ENCODE measurements at regions not wholly inside any gene's neighbourhood (a gene's known extent, or its start where the extent isn't known, plus 50 kb on each side); places are given as distances from the start of the nearest gene placed in this dataset.
"Not testable (repeated sequence)": the region's sequence is repeated elsewhere in the genome, so short reads cannot be mapped to it uniquely, and the experiment has no call there.

DNA sequence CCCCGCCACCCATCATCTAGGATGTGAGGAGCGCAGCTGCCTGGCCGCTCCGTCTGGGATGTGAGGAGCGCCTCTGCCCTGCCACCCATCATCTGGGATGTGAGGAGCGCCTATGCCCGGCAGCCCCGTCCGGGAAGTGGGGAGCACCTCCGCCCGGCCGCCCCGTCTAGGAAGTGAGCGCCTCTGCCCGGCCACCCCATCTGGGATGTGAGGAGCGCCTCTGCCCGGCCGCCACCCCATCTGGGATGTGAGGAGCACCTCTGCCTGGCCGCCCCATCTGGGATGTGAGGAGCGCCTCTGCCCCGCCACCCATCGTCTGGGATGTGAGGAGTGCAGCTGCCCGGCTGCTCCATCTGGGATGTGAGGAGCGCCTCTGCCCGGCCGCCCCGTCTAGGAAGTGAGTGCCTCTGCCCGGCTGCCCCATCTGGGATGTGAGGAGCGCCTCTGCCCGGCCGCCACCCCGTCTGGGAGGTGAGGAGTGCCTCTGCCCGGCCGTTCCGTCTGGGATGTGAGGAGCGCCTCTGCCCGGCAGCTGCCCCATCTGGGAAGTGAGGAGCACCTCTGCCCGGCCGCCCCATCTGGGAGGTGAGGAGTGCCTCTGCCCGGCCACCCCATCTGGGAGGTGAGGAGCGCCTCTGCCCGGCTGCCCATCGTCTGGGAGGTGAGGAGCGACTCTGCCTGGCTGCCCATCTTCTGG lies 1086.5 kb downstream of the TYW1 start:
- not testable (repeated sequence) for FAIRE-seq; H3K4me1 Mint-ChIP-seq (ENCODE audit: low read depth, unreplicated experiment); H3K9ac ChIP-seq (ENCODE audit: low read length); H3K4me2 ChIP-seq (ENCODE audit: low read length); H3K4me3 ChIP-seq (ENCODE audit: insufficient read depth, low read depth, low read length); H3K4me1 ChIP-seq (ENCODE audit: insufficient read depth, low read length); H3K36me3 ChIP-seq (ENCODE audit: insufficient read depth, low read length); H3K4me3 Mint-ChIP-seq (ENCODE audit: unreplicated experiment); H2AFZ ChIP-seq (ENCODE audit: low read depth, low read length); H4K20me1 ChIP-seq (ENCODE audit: insufficient read depth, low read length); H3K27me3 ChIP-seq (ENCODE audit: insufficient read depth, low read length); H3K27ac ChIP-seq (ENCODE audit: low read depth, low read length); H3K27me3 Mint-ChIP-seq (ENCODE audit: low read depth, unreplicated experiment); H3K27ac Mint-ChIP-seq (ENCODE audit: unreplicated experiment); H3K9me3 ChIP-seq (ENCODE audit: insufficient read depth, low read depth, low read length); H3K36me3 Mint-ChIP-seq (ENCODE audit: low read depth, unreplicated experiment); H3K79me2 ChIP-seq (ENCODE audit: insufficient read depth, low read length); DNase-seq (ENCODE audit: low read depth)
- peaks cover 25% of the 10 kb centered on the region for H3K9me3 Mint-ChIP-seq (ENCODE audit: unreplicated experiment)

DNA sequence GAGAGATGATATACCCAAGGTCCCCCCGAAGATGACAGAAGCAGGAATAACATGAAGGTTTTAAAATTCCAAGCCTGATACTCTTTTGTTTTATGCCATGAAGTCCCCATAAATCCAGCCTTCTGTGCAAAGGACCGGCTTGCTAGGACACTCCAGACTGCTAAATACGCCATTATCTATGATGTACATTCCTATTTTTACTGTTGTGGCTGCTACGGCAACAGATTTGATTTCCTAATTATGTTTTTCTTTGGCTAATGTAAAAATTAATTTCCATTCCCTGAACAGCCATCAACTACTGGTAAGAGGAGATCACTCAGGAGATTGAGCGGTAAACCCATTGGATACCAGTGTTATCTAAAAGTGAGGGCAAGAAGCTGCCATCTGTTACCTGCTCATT lies 1090.8 kb downstream of the TYW1 start:
- no peak for DNase-seq (ENCODE audit: low read depth)
- no peaks in the 10 kb centered on the region for H3K4me1 Mint-ChIP-seq (ENCODE audit: low read depth, unreplicated experiment)

DNA sequence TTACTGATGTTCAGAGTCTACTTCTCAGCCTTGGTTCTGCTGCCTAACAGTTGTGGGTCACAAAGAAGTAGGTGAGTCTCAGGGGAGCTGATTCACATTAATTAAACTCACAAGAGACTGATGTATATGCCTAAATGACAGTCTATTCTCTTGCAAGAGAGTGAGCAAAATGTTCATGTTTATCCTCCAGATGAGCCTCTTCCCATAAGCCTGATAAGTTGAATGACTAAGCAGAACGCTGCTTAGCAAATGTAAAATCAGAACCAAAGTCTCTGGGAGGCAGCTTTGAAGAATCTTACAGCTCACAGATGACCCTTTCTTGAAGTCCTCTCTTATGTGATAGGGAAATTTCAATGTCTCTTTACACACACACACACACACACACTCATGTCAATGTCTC lies 1092.2 kb downstream of the TYW1 start:
- H4K20me1 ChIP-seq (ENCODE audit: insufficient read depth, low read length): no peaks in the 10 kb centered on the region
- H3K9ac ChIP-seq (ENCODE audit: low read length): no peak overlapping the region
- Mint-ChIP-seq H3K36me3 (ENCODE audit: low read depth, unreplicated experiment) (no peaks in the 10 kb centered on the region), H3K4me1 (ENCODE audit: low read depth, unreplicated experiment) (no peaks in the 10 kb centered on the region), H3K27ac (ENCODE audit: unreplicated experiment) (no peak overlapping the region), H3K27me3 (ENCODE audit: low read depth, unreplicated experiment) (no peaks in the 10 kb centered on the region), H3K4me3 (ENCODE audit: unreplicated experiment) (no peak overlapping the region), H3K9me3 (ENCODE audit: unreplicated experiment) (peaks cover 20% of the 10 kb centered on the region)
- no peak overlapping the region for H3K27ac ChIP-seq (ENCODE audit: low read depth, low read length)
- FAIRE-seq (no peak), DNase-seq (ENCODE audit: low read depth) (no peak)
- H3K4me3 ChIP-seq (ENCODE audit: insufficient read depth, low read depth, low read length): no peak overlapping the region
- TF ChIP-seq EZH2 (IDR thresholded peaks at IDR 0.05; ENCODE audit: insufficient read depth, low read length): no peak
- TF ChIP-seq CTCF (IDR thresholded peaks at IDR 0.05; ENCODE audit: insufficient read depth, low read depth, low read length): no peak
- no peaks in the 10 kb centered on the region for H3K27me3 ChIP-seq (ENCODE audit: insufficient read depth, low read length)
- no peaks in the 10 kb centered on the region for H3K79me2 ChIP-seq (ENCODE audit: insufficient read depth, low read length)
- H3K9me3 ChIP-seq (ENCODE audit: insufficient read depth, low read depth, low read length): no peaks in the 10 kb centered on the region
- H3K4me1 ChIP-seq (ENCODE audit: insufficient read depth, low read length): no peaks in the 10 kb centered on the region
- no peak overlapping the region for H3K4me2 ChIP-seq (ENCODE audit: low read length)
- no peaks in the 10 kb centered on the region for H3K36me3 ChIP-seq (ENCODE audit: insufficient read depth, low read length)
- no peak overlapping the region for H2AFZ ChIP-seq (ENCODE audit: low read depth, low read length)

More for the DNA sequence above, 1090.8 kb downstream of the TYW1 start:
- H3K27me3 ChIP-seq (ENCODE audit: insufficient read depth, low read length): no peaks in the 10 kb centered on the region
- Mint-ChIP-seq H3K36me3 (ENCODE audit: low read depth, unreplicated experiment) (no peaks in the 10 kb centered on the region), H3K4me3 (ENCODE audit: unreplicated experiment) (no peak overlapping the region), H3K27ac (ENCODE audit: unreplicated experiment) (no peak overlapping the region), H3K9me3 (ENCODE audit: unreplicated experiment) (peaks cover 20% of the 10 kb centered on the region), H3K27me3 (ENCODE audit: low read depth, unreplicated experiment) (no peaks in the 10 kb centered on the region)
- no peaks in the 10 kb centered on the region for H3K4me1 ChIP-seq (ENCODE audit: insufficient read depth, low read length)
- H3K9ac ChIP-seq (ENCODE audit: low read length): no peak overlapping the region
- no peak overlapping the region for H3K4me2 ChIP-seq (ENCODE audit: low read length)
- H4K20me1 ChIP-seq (ENCODE audit: insufficient read depth, low read length): no peaks in the 10 kb centered on the region
- no peak overlapping the region for H3K27ac ChIP-seq (ENCODE audit: low read depth, low read length)
- H3K36me3 ChIP-seq (ENCODE audit: insufficient read depth, low read length): no peaks in the 10 kb centered on the region
- FAIRE-seq: no peak
- TF ChIP-seq CTCF (IDR thresholded peaks at IDR 0.05; ENCODE audit: insufficient read depth, low read depth, low read length) (no peak), EZH2 (IDR thresholded peaks at IDR 0.05; ENCODE audit: insufficient read depth, low read length) (no peak)
- H2AFZ ChIP-seq (ENCODE audit: low read depth, low read length): no peak overlapping the region
- no peak overlapping the region for H3K4me3 ChIP-seq (ENCODE audit: insufficient read depth, low read depth, low read length)
- H3K9me3 ChIP-seq (ENCODE audit: insufficient read depth, low read depth, low read length): no peaks in the 10 kb centered on the region
- H3K79me2 ChIP-seq (ENCODE audit: insufficient read depth, low read length): no peaks in the 10 kb centered on the region

DNA sequence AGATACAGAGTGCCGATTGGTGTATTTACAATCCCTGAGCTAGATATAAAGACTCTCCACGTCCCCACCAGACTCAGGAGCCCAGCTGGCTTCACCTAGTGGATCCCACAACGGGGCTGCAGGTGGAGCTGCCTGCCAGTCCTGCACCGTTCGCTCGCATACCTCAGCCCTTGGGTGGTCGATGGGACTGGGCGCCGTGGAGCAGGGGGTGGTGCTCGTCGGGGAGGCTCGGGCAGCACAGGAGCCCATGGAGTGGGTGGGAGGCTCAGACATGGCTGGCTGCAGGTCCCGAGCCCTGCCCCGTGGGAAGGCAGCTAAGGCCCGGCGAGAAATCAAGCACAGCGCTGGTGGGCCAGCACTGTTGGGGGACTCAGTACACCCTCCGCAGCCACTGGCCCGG lies 1093.6 kb downstream of the TYW1 start:
- not testable (repeated sequence) for H3K4me3 ChIP-seq (ENCODE audit: insufficient read depth, low read depth, low read length); H3K4me3 Mint-ChIP-seq (ENCODE audit: unreplicated experiment); H3K27ac Mint-ChIP-seq (ENCODE audit: unreplicated experiment); H3K79me2 ChIP-seq (ENCODE audit: insufficient read depth, low read length); H3K36me3 Mint-ChIP-seq (ENCODE audit: low read depth, unreplicated experiment); H3K27me3 Mint-ChIP-seq (ENCODE audit: low read depth, unreplicated experiment); H3K27ac ChIP-seq (ENCODE audit: low read depth, low read length); H3K27me3 ChIP-seq (ENCODE audit: insufficient read depth, low read length); H3K36me3 ChIP-seq (ENCODE audit: insufficient read depth, low read length); H3K9ac ChIP-seq (ENCODE audit: low read length); H3K9me3 ChIP-seq (ENCODE audit: insufficient read depth, low read depth, low read length); DNase-seq (ENCODE audit: low read depth); H3K4me1 Mint-ChIP-seq (ENCODE audit: low read depth, unreplicated experiment); H2AFZ ChIP-seq (ENCODE audit: low read depth, low read length); H4K20me1 ChIP-seq (ENCODE audit: insufficient read depth, low read length); H3K4me2 ChIP-seq (ENCODE audit: low read length); FAIRE-seq; H3K4me1 ChIP-seq (ENCODE audit: insufficient read depth, low read length)
- H3K9me3 Mint-ChIP-seq (ENCODE audit: unreplicated experiment): peaks cover 15% of the 10 kb centered on the region

All from astrocyte (in vitro differentiated cells and primary cell).